DND-41 (cell line): ENCODE measurements at regions not wholly inside any gene's neighbourhood (a gene's known extent, or its start where the extent isn't known, plus 50 kb on each side); places are given as distances from the start of the nearest gene placed in this dataset.
"Not testable (repeated sequence)": the region's sequence is repeated elsewhere in the genome, so short reads cannot be mapped to it uniquely, and the experiment has no call there.

Experiments
- ATAC-seq: fragments of 200-7000 bp; cut with Tn5 transposase; 3 replicates; pipeline ENCODE4 v1.9.1; 2021; ENCODE audit warnings: low read depth; ENCODE audit not compliant: insufficient read depth
- DNase-seq: peaks from one replicate; pipeline ENCODE4 v3.0.0-alpha.2; 2020
- H2AFZ ChIP-seq: 2 replicates; pipeline ENCODE4 v1.6.0; 2012; ENCODE audit warnings: low read depth, low read length
- H3K27ac ChIP-seq: 2 replicates; pipeline ENCODE4 v1.5.1; 2012; ENCODE audit warnings: low read length, inconsistent platforms
- H3K27me3 ChIP-seq: fragments of 200-600 bp; sonication (generic); 2 replicates; pipeline ENCODE4 v1.6.0; 2012; ENCODE audit warnings: low read length, mild to moderate bottlenecking, inconsistent platforms; ENCODE audit not compliant: insufficient read depth, poor library complexity
- H3K36me3 ChIP-seq: 2 replicates; pipeline ENCODE4 v1.5.1; 2012; ENCODE audit warnings: low read length, inconsistent platforms; ENCODE audit not compliant: insufficient read depth
- H3K4me1 ChIP-seq: 2 replicates; pipeline ENCODE4 v1.5.1; 2012; ENCODE audit warnings: mild to moderate bottlenecking, low read length; ENCODE audit not compliant: insufficient read depth
- H3K4me2 ChIP-seq: 2 replicates; pipeline ENCODE4 v1.6.0; 2012; ENCODE audit warnings: mild to moderate bottlenecking, moderate library complexity, low read length, inconsistent platforms; ENCODE audit not compliant: insufficient read depth
- H3K4me3 ChIP-seq, 2 experiments: fragments of 200-600 bp in 1 of 2; shearing (Covaris generic) in 1 of 2; 2 replicates each; pipeline ENCODE4 v1.5.1; 2012 to 2016; ENCODE audit warnings: inconsistent platforms in 2 of 2, low read length in 2 of 2, mild to moderate bottlenecking in 2 of 2, low read depth in 1 of 2, moderate library complexity in 1 of 2
- H3K79me2 ChIP-seq: 2 replicates; pipeline ENCODE4 v1.6.0; 2012; ENCODE audit warnings: low read length, inconsistent platforms; ENCODE audit not compliant: insufficient read depth
- H3K9ac ChIP-seq: 2 replicates; pipeline ENCODE4 v1.6.0; 2012; ENCODE audit warnings: low read depth, mild to moderate bottlenecking, inconsistent platforms, low read length, moderate library complexity
- H3K9me3 ChIP-seq: 2 replicates; pipeline ENCODE4 v1.5.1; 2012; ENCODE audit warnings: low read length, moderate library complexity, mild to moderate bottlenecking, inconsistent platforms; ENCODE audit not compliant: insufficient read depth, severe bottlenecking
- H4K20me1 ChIP-seq: 2 replicates; pipeline ENCODE4 v1.6.0; 2012; ENCODE audit warnings: low read length; ENCODE audit not compliant: insufficient read depth
- CTCF ChIP-seq: IDR thresholded peaks from 2 replicates; pipeline ENCODE4 v1.5.1; 2012; ENCODE audit warnings: borderline replicate concordance, low read length, moderate library complexity, mild to moderate bottlenecking; ENCODE audit not compliant: poor library complexity, severe bottlenecking; ENCODE audit errors: extremely low read depth
- EZH2 ChIP-seq: IDR thresholded peaks from 3 replicates; pipeline ENCODE4 v1.6.1; 2012; ENCODE audit warnings: borderline replicate concordance, low read depth, mild to moderate bottlenecking, moderate library complexity, low read length, inconsistent platforms; ENCODE audit not compliant: severe bottlenecking

DNA sequence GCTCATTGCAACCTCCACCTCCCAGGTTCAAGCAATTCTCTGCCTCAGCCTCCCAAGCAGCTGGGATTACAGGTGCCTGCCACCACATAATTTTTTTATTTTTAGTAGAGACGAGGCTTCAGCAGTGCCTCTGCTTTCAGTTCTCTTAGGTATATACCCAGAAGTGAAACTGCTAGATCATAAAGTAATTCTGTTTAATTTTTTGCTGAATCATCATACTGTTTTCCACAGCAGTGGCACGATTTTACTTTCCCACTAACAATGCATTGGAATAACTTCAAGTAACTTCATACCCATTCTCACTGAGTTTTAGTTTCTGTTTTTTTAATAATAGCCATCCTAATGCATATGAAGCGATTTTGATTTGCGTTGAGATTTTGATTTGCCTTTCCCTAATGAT lies 148.0 kb upstream of the G2E3 start:
- ATAC-seq = no peak
- H3K4me2 ChIP-seq = no peak overlapping the region

DNA sequence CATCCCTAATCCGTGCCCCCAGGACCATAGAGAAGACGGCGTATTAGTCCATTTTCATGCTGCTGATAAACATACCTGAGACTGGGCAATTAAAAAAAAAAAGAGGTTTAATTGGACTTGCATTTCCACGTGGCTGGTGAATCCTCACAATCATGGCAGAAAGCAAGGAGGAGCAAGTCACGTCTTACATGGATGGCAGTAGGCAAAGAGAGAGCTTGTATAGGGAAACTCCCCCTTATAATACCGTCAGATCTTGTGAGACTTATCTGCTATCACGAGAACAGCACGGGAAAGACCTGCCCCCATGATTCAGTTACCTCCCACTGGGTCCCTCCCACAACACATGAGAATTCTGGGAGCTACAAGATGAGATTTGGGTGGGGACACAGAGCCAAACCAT lies 145.8 kb upstream of the G2E3 start:
- not testable (repeated sequence) for H4K20me1 ChIP-seq, H3K27me3 ChIP-seq, H3K9ac ChIP-seq, ATAC-seq, H3K79me2 ChIP-seq, H3K4me1 ChIP-seq, H3K9me3 ChIP-seq, H3K4me2 ChIP-seq, H3K36me3 ChIP-seq, H3K27ac ChIP-seq, H3K4me3 ChIP-seq, H2AFZ ChIP-seq, DNase-seq

More for the DNA sequence above, 148.0 kb upstream of the G2E3 start:
- Histone ChIP-seq H4K20me1 (no peaks in the 10 kb centered on the region), H3K27ac (no peak overlapping the region), H2AFZ (no peak overlapping the region), H3K4me3 (no peak overlapping the region), H3K36me3 (no peaks in the 10 kb centered on the region), H3K79me2 (no peaks in the 10 kb centered on the region), H3K9me3 (no peaks in the 10 kb centered on the region), H3K27me3 (no peaks in the 10 kb centered on the region), H3K4me1 (no peaks in the 10 kb centered on the region), H3K9ac (no peak overlapping the region)
- TF ChIP-seq CTCF = no peak
- TF ChIP-seq EZH2 = no peak
- no peak for DNase-seq

- Histone ChIP-seq H3K4me3 (no peak overlapping the region), H3K4me2 (no peak overlapping the region), H3K79me2 (no peaks in the 10 kb centered on the region), H2AFZ (no peak overlapping the region), H3K9me3 (no peaks in the 10 kb centered on the region), H3K36me3 (no peaks in the 10 kb centered on the region), H3K27me3 (peaks cover 6% of the 10 kb centered on the region), H4K20me1 (no peaks in the 10 kb centered on the region), H3K27ac (no peak overlapping the region), H3K4me1 (no peaks in the 10 kb centered on the region), H3K9ac (no peak overlapping the region)
- DNase-seq (no peak), ATAC-seq (no peak)
- TF ChIP-seq CTCF (no peak), EZH2 (no peak)
These were observed 141.8 kb upstream of the G2E3 start for GRCh38 chr14:30417121-30417520.

- Histone ChIP-seq H3K79me2 (no peaks in the 10 kb centered on the region), H3K4me2 (no peak overlapping the region), H4K20me1 (no peaks in the 10 kb centered on the region), H3K27me3 (peaks cover 6% of the 10 kb centered on the region), H3K9ac (no peak overlapping the region), H3K4me1 (no peaks in the 10 kb centered on the region), H3K9me3 (no peaks in the 10 kb centered on the region), H3K36me3 (no peaks in the 10 kb centered on the region), H2AFZ (no peak overlapping the region), H3K27ac (no peak overlapping the region), H3K4me3 (no peak overlapping the region)
- no peak for TF ChIP-seq EZH2
- TF ChIP-seq CTCF = no peak
- no peak for DNase-seq
- ATAC-seq = no peak
These were observed 141.0 kb upstream of the G2E3 start for GRCh38 chr14:30417999-30418398.
